Activated T-helper 2 cell treated with anti-CD3 and anti-CD28 coated beads, Interferon-gamma antibody, Interleukin-2, Interleukin-4, amounts not matched to agents 10 μg/mL and 5 μg/mL and 100 μg/mL, durations not matched to agents 14 hours and 24 hours and 36 hours (primary cell): ENCODE measurements at regions not wholly inside any gene's neighbourhood (a gene's known extent, or its start where the extent isn't known, plus 50 kb on each side); places are given as distances from the start of the nearest gene placed in this dataset.

Experiments
- DNase-seq: peaks from one replicate; pipeline ENCODE4 v3.0.0; 2021; ENCODE audit warnings: low spot score
- H3K27ac Mint-ChIP-seq: one replicate; pipeline ENCODE4 v1.8.0; 2021; ENCODE audit warnings: mixed read lengths
- H3K27me3 Mint-ChIP-seq: one replicate; pipeline ENCODE4 v1.8.0; 2021; ENCODE audit warnings: low read depth, mixed read lengths
- H3K36me3 Mint-ChIP-seq: one replicate; pipeline ENCODE4 v1.8.0; 2021; ENCODE audit warnings: low read depth, mixed read lengths
- H3K4me1 Mint-ChIP-seq: one replicate; pipeline ENCODE4 v1.8.0; 2021; ENCODE audit warnings: low read depth, mixed read lengths
- H3K4me3 Mint-ChIP-seq: one replicate; pipeline ENCODE4 v1.8.0; 2021; ENCODE audit warnings: low read depth, mild to moderate bottlenecking, moderate library complexity, mixed read lengths
- H3K9me3 Mint-ChIP-seq: one replicate; pipeline ENCODE4 v1.8.0; 2021; ENCODE audit warnings: mixed read lengths
- intact Hi-C: fragments of 100-400 bp; cut with micrococcal nuclease; formaldehyde crosslinking; loops from one replicate; pipeline ENCODE4 v1.15.1; 2023

- H3K9me3 Mint-ChIP-seq = peaks cover 11% of the 10 kb centered on the region
Observed at GRCh38 chr6:98471444-98471843, 362.9 kb upstream of the POU3F2 start.

GRCh38 chr6:98477231-98477630, 357.1 kb upstream of the POU3F2 start:
- H3K9me3 Mint-ChIP-seq = no peaks in the 10 kb centered on the region
- no peak overlapping the region for H3K4me3 Mint-ChIP-seq
- intact Hi-C loops = no loop called here
- no peaks in the 10 kb centered on the region for H3K4me1 Mint-ChIP-seq
- H3K36me3 Mint-ChIP-seq = no peaks in the 10 kb centered on the region
- H3K27ac Mint-ChIP-seq = no peak overlapping the region
- H3K27me3 Mint-ChIP-seq = no peaks in the 10 kb centered on the region
- no peak for DNase-seq

More at GRCh38 chr6:98471444-98471843, 362.9 kb upstream of the POU3F2 start:
- intact Hi-C loops = no loop called here
- DNase-seq = no peak
- Mint-ChIP-seq H3K4me3 (no peak overlapping the region), H3K27me3 (no peaks in the 10 kb centered on the region), H3K36me3 (no peaks in the 10 kb centered on the region), H3K27ac (no peak overlapping the region), H3K4me1 (no peaks in the 10 kb centered on the region)

DNA sequence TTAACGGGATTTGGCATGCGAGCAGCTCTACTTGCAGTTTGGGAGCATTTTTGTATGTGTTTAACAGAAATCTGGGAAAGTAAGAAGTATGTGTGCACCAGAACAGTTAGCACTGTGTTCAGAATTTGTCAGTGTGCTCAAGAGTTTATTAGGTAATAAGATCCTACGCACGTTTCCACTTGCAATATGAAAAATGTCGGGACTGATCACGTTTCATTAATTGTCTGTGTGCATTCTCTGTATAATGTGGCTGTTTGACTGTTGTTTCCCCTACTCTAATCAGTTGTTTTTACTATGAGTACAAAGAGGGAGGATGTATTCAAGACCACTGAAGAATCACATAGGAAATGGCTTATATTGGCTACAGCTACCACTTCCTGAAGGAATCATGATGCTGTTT, 349.7 kb upstream of the POU3F2 start:
- DNase-seq = no peak
- Mint-ChIP-seq H3K9me3 (no peaks in the 10 kb centered on the region), H3K27me3 (no peaks in the 10 kb centered on the region), H3K4me3 (no peak overlapping the region), H3K27ac (no peak overlapping the region), H3K36me3 (no peaks in the 10 kb centered on the region), H3K4me1 (no peaks in the 10 kb centered on the region)
- intact Hi-C loops = no loop called here

DNA sequence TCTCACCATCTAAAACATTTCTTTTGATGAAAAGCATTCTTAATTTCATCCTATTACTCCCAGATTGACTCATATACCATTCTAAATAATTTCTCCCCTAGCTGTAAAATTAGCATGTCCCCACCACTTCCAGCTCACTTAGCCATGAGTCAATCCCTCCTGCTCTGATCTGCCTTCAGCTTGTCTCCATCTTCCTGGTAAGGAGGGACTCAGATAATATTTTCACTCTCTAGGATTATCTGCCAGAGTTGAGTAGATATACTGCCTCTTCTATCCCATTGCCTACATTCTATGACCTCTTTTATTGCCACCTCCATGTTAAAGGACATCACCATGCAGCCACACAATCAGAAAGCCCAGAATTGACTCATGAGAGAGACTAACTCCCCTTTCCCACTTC, 348.8 kb upstream of the POU3F2 start:
- Mint-ChIP-seq H3K4me1 (no peaks in the 10 kb centered on the region), H3K9me3 (no peaks in the 10 kb centered on the region), H3K36me3 (no peaks in the 10 kb centered on the region), H3K4me3 (no peak overlapping the region), H3K27me3 (no peaks in the 10 kb centered on the region), H3K27ac (no peak overlapping the region)
- no peak for DNase-seq
- intact Hi-C loops = no loop called here

GRCh38 chr6:98486057-98486456, 348.3 kb upstream of the POU3F2 start:
- no peaks in the 10 kb centered on the region for H3K9me3 Mint-ChIP-seq

GRCh38 chr6:98487612-98488011, 346.8 kb upstream of the POU3F2 start:
- Mint-ChIP-seq H3K9me3 (no peaks in the 10 kb centered on the region), H3K27ac (no peak overlapping the region), H3K36me3 (no peaks in the 10 kb centered on the region), H3K27me3 (no peaks in the 10 kb centered on the region), H3K4me3 (no peak overlapping the region), H3K4me1 (no peaks in the 10 kb centered on the region)
- intact Hi-C loops = no loop called here
- no peak for DNase-seq

More at GRCh38 chr6:98486057-98486456, 348.3 kb upstream of the POU3F2 start:
- H3K36me3 Mint-ChIP-seq = no peaks in the 10 kb centered on the region
- intact Hi-C loops = no loop called here
- no peaks in the 10 kb centered on the region for H3K27me3 Mint-ChIP-seq
- DNase-seq = no peak
- no peaks in the 10 kb centered on the region for H3K4me1 Mint-ChIP-seq
- no peak overlapping the region for H3K27ac Mint-ChIP-seq
- no peak overlapping the region for H3K4me3 Mint-ChIP-seq

- Mint-ChIP-seq H3K27me3 (no peaks in the 10 kb centered on the region), H3K9me3 (no peaks in the 10 kb centered on the region), H3K4me1 (no peaks in the 10 kb centered on the region), H3K27ac (no peak overlapping the region), H3K4me3 (no peak overlapping the region), H3K36me3 (no peaks in the 10 kb centered on the region)
- intact Hi-C loops = no loop called here
- DNase-seq = no peak
Observed at GRCh38 chr6:98498144-98498775, 336.1 kb upstream of the POU3F2 start.

DNA sequence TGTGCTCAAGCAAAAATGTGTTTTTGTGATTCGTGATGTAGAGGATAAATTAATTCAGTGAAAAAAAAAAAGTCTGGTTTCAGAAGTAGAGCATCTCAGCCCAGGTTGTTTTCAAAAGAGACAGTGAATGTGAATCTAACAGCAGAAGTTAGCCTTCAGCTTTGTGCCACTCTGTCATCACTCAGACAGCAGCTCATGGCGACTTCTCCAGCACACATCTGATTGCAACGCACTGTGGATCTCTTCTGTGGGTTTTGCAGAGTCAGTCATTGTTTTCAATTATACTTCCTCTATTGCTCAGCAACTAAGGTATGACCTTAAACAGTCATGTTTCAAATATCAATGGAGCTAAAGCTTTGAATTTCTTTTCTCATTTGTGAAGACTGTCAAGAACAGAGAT, 335.5 kb upstream of the POU3F2 start:
- Mint-ChIP-seq H3K4me3 (no peak overlapping the region), H3K27ac (no peak overlapping the region), H3K27me3 (no peaks in the 10 kb centered on the region), H3K9me3 (no peaks in the 10 kb centered on the region), H3K36me3 (no peaks in the 10 kb centered on the region), H3K4me1 (no peaks in the 10 kb centered on the region)
- DNase-seq = no peak
- intact Hi-C loops = no loop called here

- H3K27me3 Mint-ChIP-seq = no peaks in the 10 kb centered on the region
- H3K4me1 Mint-ChIP-seq = no peaks in the 10 kb centered on the region
- H3K36me3 Mint-ChIP-seq = no peaks in the 10 kb centered on the region
- no peak overlapping the region for H3K27ac Mint-ChIP-seq
- DNase-seq = no peak
- H3K4me3 Mint-ChIP-seq = no peak overlapping the region
- intact Hi-C loops = no loop called here
- no peaks in the 10 kb centered on the region for H3K9me3 Mint-ChIP-seq
Observed at GRCh38 chr6:98514073-98514720, 320.2 kb upstream of the POU3F2 start.

GRCh38 chr6:98514796-98515195, 319.6 kb upstream of the POU3F2 start:
- intact Hi-C loops = no loop called here
- H3K4me3 Mint-ChIP-seq = no peak overlapping the region

DNA sequence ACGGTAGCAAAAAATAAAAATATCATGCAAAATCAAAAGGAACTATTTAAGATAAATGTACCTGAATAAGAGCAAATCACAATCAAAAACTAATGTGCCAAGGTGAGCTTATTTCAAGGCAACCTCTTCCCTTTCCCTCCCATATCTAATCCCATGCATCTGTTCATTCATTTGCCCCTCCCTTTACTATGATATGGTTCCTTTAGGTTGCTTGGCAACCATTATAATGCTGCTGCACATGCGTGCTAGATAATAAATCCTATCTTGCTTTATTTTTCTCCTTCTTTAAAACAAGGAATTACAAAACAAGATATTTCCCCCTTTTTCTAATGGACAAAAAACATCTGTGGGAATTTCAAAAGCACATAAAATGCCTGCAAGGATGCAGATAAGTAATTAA, 318.2 kb upstream of the POU3F2 start:
- no peaks in the 10 kb centered on the region for H3K36me3 Mint-ChIP-seq
- no peak overlapping the region for H3K27ac Mint-ChIP-seq
- intact Hi-C loops = no loop called here
- no peaks in the 10 kb centered on the region for H3K4me1 Mint-ChIP-seq
- no peaks in the 10 kb centered on the region for H3K27me3 Mint-ChIP-seq
- no peak overlapping the region for H3K4me3 Mint-ChIP-seq
- no peak for DNase-seq
- no peaks in the 10 kb centered on the region for H3K9me3 Mint-ChIP-seq

More at GRCh38 chr6:98514796-98515195, 319.6 kb upstream of the POU3F2 start:
- no peak for DNase-seq
- Mint-ChIP-seq H3K4me1 (no peaks in the 10 kb centered on the region), H3K9me3 (no peaks in the 10 kb centered on the region), H3K27ac (no peak overlapping the region), H3K27me3 (no peaks in the 10 kb centered on the region), H3K36me3 (no peaks in the 10 kb centered on the region)

- Mint-ChIP-seq H3K9me3 (no peaks in the 10 kb centered on the region), H3K27me3 (no peaks in the 10 kb centered on the region), H3K36me3 (no peaks in the 10 kb centered on the region), H3K4me1 (no peaks in the 10 kb centered on the region), H3K27ac (no peak overlapping the region), H3K4me3 (no peak overlapping the region)
- intact Hi-C loops = no loop called here
- no peak for DNase-seq
Observed at GRCh38 chr6:98516866-98517265, 317.5 kb upstream of the POU3F2 start.

DNA sequence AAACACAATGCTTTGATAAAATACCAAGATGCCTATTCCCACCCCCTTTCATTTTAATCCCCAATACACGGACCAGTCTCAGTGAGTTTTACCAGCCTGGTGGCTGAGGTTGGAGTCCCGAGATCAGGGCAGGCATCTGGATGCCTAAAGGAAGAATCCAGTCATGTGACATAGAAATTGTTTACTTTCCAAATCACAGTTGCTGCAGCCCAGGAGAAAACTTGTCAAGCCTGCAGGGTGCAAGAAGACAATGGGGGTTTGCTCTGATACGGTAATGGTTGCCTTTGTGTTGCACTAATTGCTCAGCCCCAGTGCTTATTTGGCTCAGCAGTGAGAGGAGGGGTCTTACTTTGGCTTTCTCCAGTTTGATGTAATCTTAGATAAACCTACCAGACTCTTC, 308.5 kb upstream of the POU3F2 start:
- Mint-ChIP-seq H3K27me3 (no peaks in the 10 kb centered on the region), H3K36me3 (no peaks in the 10 kb centered on the region), H3K4me1 (no peaks in the 10 kb centered on the region), H3K4me3 (no peak overlapping the region), H3K9me3 (no peaks in the 10 kb centered on the region), H3K27ac (no peak overlapping the region)
- intact Hi-C loops = no loop called here
- no peak for DNase-seq
